ENCODE measurements at regions not wholly inside any gene's neighbourhood (a gene's known extent, or its start where the extent isn't known, plus 50 kb on each side); places are given as distances from the start of the nearest gene placed in this dataset.

- no peaks in the 10 kb centered on the region for H3K9me3 Mint-ChIP-seq
- no peaks in the 10 kb centered on the region for H3K36me3 Mint-ChIP-seq
- Histone ChIP-seq H3K9ac (ENCODE audit: insufficient read depth, low read length, poor library complexity, severe bottlenecking) (no peak overlapping the region), H3K27ac (ENCODE audit: low read depth in 1 of 2, low read length in 2 of 2) (no peak overlapping the region), H3K79me2 (ENCODE audit: insufficient read depth, low read length) (no peaks in the 10 kb centered on the region), H2AFZ (ENCODE audit: insufficient read depth, low read depth, low read length, poor library complexity, severe bottlenecking) (no peak overlapping the region), H3K27me3 (ENCODE audit: control insufficient read depth in 2 of 2, insufficient read depth in 2 of 2, low read length in 2 of 2) (no peaks in the 10 kb centered on the region), H3K4me3 (replicated peaks in 1 of 3; ENCODE audit: low read depth in 2 of 3, low read length in 3 of 3) (no peak overlapping the region), H3K9me3 (replicated peaks in 1 of 2; ENCODE audit: control insufficient read depth in 1 of 2, insufficient read depth in 1 of 2, low read length in 2 of 2) (no peaks in the 10 kb centered on the region), H3K4me1 (ENCODE audit: control insufficient read depth in 1 of 2, insufficient read depth in 2 of 2, low read length in 2 of 2) (no peaks in the 10 kb centered on the region), H3K36me3 (replicated peaks in 1 of 2; ENCODE audit: control insufficient read depth in 1 of 2, insufficient read depth in 2 of 2, low read length in 2 of 2) (no peaks in the 10 kb centered on the region), H3K4me2 (replicated peaks; ENCODE audit: extremely low read depth, low read length, poor library complexity, severe bottlenecking) (no peak overlapping the region), H4K20me1 (ENCODE audit: insufficient read depth, low read length) (no peaks in the 10 kb centered on the region)
- intact Hi-C loops (cut with micrococcal nuclease) = no loop called here
- DNase-seq = no peak
- no peak for TF ChIP-seq CTCF (IDR thresholded peaks at IDR 0.05)
- no peaks in the 10 kb centered on the region for H3K27me3 Mint-ChIP-seq (ENCODE audit: low read depth in 3 of 3)
- H3K27ac Mint-ChIP-seq = no peak overlapping the region
- no peaks in the 10 kb centered on the region for H3K4me1 Mint-ChIP-seq
- H3K4me3 Mint-ChIP-seq = no peak overlapping the region
Observed at GRCh38 chr10:83647526-83647925, 491.8 kb upstream of the GHITM start.

- no peaks in the 10 kb centered on the region for H4K20me1 ChIP-seq (ENCODE audit: insufficient read depth, low read length)
- no CpG with 5 or more reads among the region's 1 CpG for WGBS (ENCODE audit: insufficient coverage)
- no peak overlapping the region for H2AFZ ChIP-seq (ENCODE audit: insufficient read depth, low read depth, low read length, poor library complexity, severe bottlenecking)
- H3K27ac Mint-ChIP-seq = no peak overlapping the region
- DNase-seq = no peak
- no peak for TF ChIP-seq CTCF (IDR thresholded peaks at IDR 0.05)
- no peaks in the 10 kb centered on the region for H3K36me3 ChIP-seq (replicated peaks in 1 of 2; ENCODE audit: control insufficient read depth in 1 of 2, insufficient read depth in 2 of 2, low read length in 2 of 2)
- H3K27ac ChIP-seq (ENCODE audit: low read depth in 1 of 2, low read length in 2 of 2) = no peak overlapping the region
- H3K9me3 ChIP-seq (replicated peaks in 1 of 2; ENCODE audit: control insufficient read depth in 1 of 2, insufficient read depth in 1 of 2, low read length in 2 of 2) = no peaks in the 10 kb centered on the region
- no peaks in the 10 kb centered on the region for H3K79me2 ChIP-seq (ENCODE audit: insufficient read depth, low read length)
- H3K36me3 Mint-ChIP-seq = no peaks in the 10 kb centered on the region
- intact Hi-C loops (cut with micrococcal nuclease) = no loop called here
- H3K4me1 ChIP-seq (ENCODE audit: control insufficient read depth in 1 of 2, insufficient read depth in 2 of 2, low read length in 2 of 2) = no peaks in the 10 kb centered on the region
- no peak overlapping the region for H3K4me2 ChIP-seq (replicated peaks; ENCODE audit: extremely low read depth, low read length, poor library complexity, severe bottlenecking)
- H3K4me3 ChIP-seq (replicated peaks in 1 of 3; ENCODE audit: low read depth in 2 of 3, low read length in 3 of 3) = no peak overlapping the region
- no peak overlapping the region for H3K4me3 Mint-ChIP-seq
- H3K9me3 Mint-ChIP-seq = no peaks in the 10 kb centered on the region
- no peaks in the 10 kb centered on the region for H3K4me1 Mint-ChIP-seq
- H3K27me3 Mint-ChIP-seq (ENCODE audit: low read depth in 3 of 3) = no peaks in the 10 kb centered on the region
- H3K9ac ChIP-seq (ENCODE audit: insufficient read depth, low read length, poor library complexity, severe bottlenecking) = no peak overlapping the region
- no peaks in the 10 kb centered on the region for H3K27me3 ChIP-seq (ENCODE audit: control insufficient read depth in 2 of 2, insufficient read depth in 2 of 2, low read length in 2 of 2)
Observed at GRCh38 chr10:83648201-83648600, 491.1 kb upstream of the GHITM start.

Data from CD14-positive monocyte (primary cell).